Myocyte (in vitro differentiated cells): ENCODE measurements at regions not wholly inside any gene's neighbourhood (a gene's known extent, or its start where the extent isn't known, plus 50 kb on each side); places are given as distances from the start of the nearest gene placed in this dataset.

Experiments
- DNase-seq: peaks from one replicate; pipeline ENCODE4 v3.0.0-alpha.2; 2012; ENCODE audit warnings: low read depth

GRCh38 chr6:45830441-45831139 lies 185.1 kb downstream of the CLIC5 start:
- peak; percentile 14 for DNase-seq

- no peak for DNase-seq
These were observed 185.8 kb downstream of the CLIC5 start for GRCh38 chr6:45829873-45830272.

GRCh38 chr6:45827952-45828530 lies 187.6 kb downstream of the CLIC5 start:
- no peak for DNase-seq

GRCh38 chr6:45822873-45823272 lies 192.8 kb downstream of the CLIC5 start:
- DNase-seq: no peak

- DNase-seq: no peak
These were observed 193.3 kb downstream of the CLIC5 start for GRCh38 chr6:45822246-45822812.

GRCh38 chr6:45818655-45819054 lies 197.0 kb downstream of the CLIC5 start:
- DNase-seq: no peak

GRCh38 chr6:45816674-45817297 lies 198.9 kb downstream of the CLIC5 start:
- no peak for DNase-seq

- no peak for DNase-seq
These were observed 200.1 kb downstream of the CLIC5 start for GRCh38 chr6:45815466-45816125.

- DNase-seq: no peak
These were observed 200.9 kb downstream of the CLIC5 start for GRCh38 chr6:45814772-45815171.

- no peak for DNase-seq
These were observed 201.7 kb downstream of the CLIC5 start for GRCh38 chr6:45813943-45814342.

GRCh38 chr6:45812922-45813321 lies 202.7 kb downstream of the CLIC5 start:
- peak; percentile 72 for DNase-seq

- DNase-seq: peak; percentile 66
These were observed 206.7 kb downstream of the CLIC5 start for GRCh38 chr6:45808917-45809316.

GRCh38 chr6:45808042-45808645 lies 207.5 kb downstream of the CLIC5 start:
- DNase-seq: no peak

- DNase-seq: no peak
These were observed 208.2 kb downstream of the CLIC5 start for GRCh38 chr6:45807311-45808041.

GRCh38 chr6:45806172-45806571 lies 209.5 kb downstream of the CLIC5 start:
- DNase-seq: no peak

GRCh38 chr6:45803071-45803470 lies 212.6 kb downstream of the CLIC5 start:
- DNase-seq: no peak

- no peak for DNase-seq
These were observed 214.0 kb downstream of the CLIC5 start for GRCh38 chr6:45801471-45802289.

- DNase-seq: no peak
These were observed 214.7 kb downstream of the CLIC5 start for GRCh38 chr6:45800911-45801310.

GRCh38 chr6:45795678-45796077 lies 220.0 kb downstream of the CLIC5 start:
- no peak for DNase-seq

- no peak for DNase-seq
These were observed 221.2 kb downstream of the CLIC5 start for GRCh38 chr6:45794465-45794864.
